SU-DHL-6 (cell line): ENCODE measurements at regions not wholly inside any gene's neighbourhood (a gene's known extent, or its start where the extent isn't known, plus 50 kb on each side); places are given as distances from the start of the nearest gene placed in this dataset.

Source experiments
- H2AFZ ChIP-seq: fragments of 200-600 bp; sonication (generic); 2 replicates; pipeline ENCODE4 v1.6.1; 2014; ENCODE audit warnings: low read depth, mild to moderate bottlenecking, moderate library complexity, mixed read lengths, antibody characterized with exemption, low read length; ENCODE audit not compliant: severe bottlenecking
- H3F3A ChIP-seq: fragments of 200-600 bp; shearing (Covaris generic); 2 replicates; pipeline ENCODE4 v1.6.0; 2016; ENCODE audit warnings: antibody characterized with exemption, mild to moderate bottlenecking; ENCODE audit not compliant: insufficient read depth
- H3K27ac ChIP-seq: fragments of 200-600 bp; sonication (generic); 2 replicates; pipeline ENCODE4 v1.5.1; 2016; ENCODE audit warnings: low read depth, mild to moderate bottlenecking, low read length, moderate library complexity, mixed read lengths
- H3K27me3 ChIP-seq: fragments of 200-600 bp; sonication (generic), shearing (Covaris generic); 2 replicates; pipeline ENCODE4 v1.6.0; 2014; ENCODE audit warnings: mild to moderate bottlenecking, low read length
- H3K36me3 ChIP-seq: fragments of 200-600 bp; sonication (generic); 2 replicates; pipeline ENCODE4 v1.6.1; 2014; ENCODE audit warnings: mild to moderate bottlenecking, low read length, mixed read lengths
- H3K4me2 ChIP-seq: fragments of 300-600, 200-600 bp; shearing (Covaris generic), sonication (generic); 2 replicates; pipeline ENCODE4 v1.6.0; 2014; ENCODE audit warnings: low read length, low read depth, mild to moderate bottlenecking; ENCODE audit not compliant: poor library complexity, severe bottlenecking
- H3K4me3 ChIP-seq: fragments of 200-600 bp; sonication (generic); 2 replicates; pipeline ENCODE4 v1.5.1; 2014; ENCODE audit warnings: antibody characterized with exemption, low read length, mild to moderate bottlenecking, mixed read lengths; ENCODE audit not compliant: insufficient read depth, poor library complexity, severe bottlenecking
- H3K79me2 ChIP-seq: fragments of 200-600 bp; sonication (generic); 2 replicates; pipeline ENCODE4 v1.6.1; 2014; ENCODE audit warnings: mild to moderate bottlenecking, low read length, moderate library complexity; ENCODE audit not compliant: insufficient read depth
- H3K9ac ChIP-seq: fragments of 200-600 bp; sonication (generic); 2 replicates; pipeline ENCODE4 v1.7.0; 2014; ENCODE audit warnings: mild to moderate bottlenecking, low read length
- H3K9me2 ChIP-seq: fragments of 200-600 bp; sonication (generic); replicated peaks from 2 replicates; pipeline ENCODE4 v1.6.1; 2014; ENCODE audit warnings: low read length; ENCODE audit not compliant: insufficient read depth
- H3K9me3 ChIP-seq: fragments of 200-600 bp; sonication (generic); 2 replicates; pipeline ENCODE4 v1.6.1; 2014; ENCODE audit warnings: low read length, mixed read lengths; ENCODE audit not compliant: insufficient read depth
- H4K20me1 ChIP-seq: fragments of 200-600 bp; sonication (generic); 2 replicates; pipeline ENCODE4 v1.6.1; 2014; ENCODE audit warnings: low read depth, mild to moderate bottlenecking, antibody characterized with exemption, low read length, moderate library complexity, mixed read lengths
- EZH2phosphoT487 ChIP-seq: fragments of 200-600 bp; sonication (generic), shearing (Covaris generic); conservative IDR thresholded peaks from 2 replicates; pipeline ENCODE4 v1.6.1; 2018; ENCODE audit warnings: mild to moderate bottlenecking, antibody characterized with exemption, low read length, moderate library complexity, mixed read lengths
- TF ChIP-seq, protein P1 (sequence below): fragments of 200-600 bp; sonication (generic); IDR thresholded peaks from one replicate; pipeline ENCODE4 v1.5.1; 2017; ENCODE audit warnings: antibody characterized with exemption, mild to moderate bottlenecking, low read length, moderate library complexity; ENCODE audit not compliant: insufficient read depth, poor library complexity, severe bottlenecking

DNA sequence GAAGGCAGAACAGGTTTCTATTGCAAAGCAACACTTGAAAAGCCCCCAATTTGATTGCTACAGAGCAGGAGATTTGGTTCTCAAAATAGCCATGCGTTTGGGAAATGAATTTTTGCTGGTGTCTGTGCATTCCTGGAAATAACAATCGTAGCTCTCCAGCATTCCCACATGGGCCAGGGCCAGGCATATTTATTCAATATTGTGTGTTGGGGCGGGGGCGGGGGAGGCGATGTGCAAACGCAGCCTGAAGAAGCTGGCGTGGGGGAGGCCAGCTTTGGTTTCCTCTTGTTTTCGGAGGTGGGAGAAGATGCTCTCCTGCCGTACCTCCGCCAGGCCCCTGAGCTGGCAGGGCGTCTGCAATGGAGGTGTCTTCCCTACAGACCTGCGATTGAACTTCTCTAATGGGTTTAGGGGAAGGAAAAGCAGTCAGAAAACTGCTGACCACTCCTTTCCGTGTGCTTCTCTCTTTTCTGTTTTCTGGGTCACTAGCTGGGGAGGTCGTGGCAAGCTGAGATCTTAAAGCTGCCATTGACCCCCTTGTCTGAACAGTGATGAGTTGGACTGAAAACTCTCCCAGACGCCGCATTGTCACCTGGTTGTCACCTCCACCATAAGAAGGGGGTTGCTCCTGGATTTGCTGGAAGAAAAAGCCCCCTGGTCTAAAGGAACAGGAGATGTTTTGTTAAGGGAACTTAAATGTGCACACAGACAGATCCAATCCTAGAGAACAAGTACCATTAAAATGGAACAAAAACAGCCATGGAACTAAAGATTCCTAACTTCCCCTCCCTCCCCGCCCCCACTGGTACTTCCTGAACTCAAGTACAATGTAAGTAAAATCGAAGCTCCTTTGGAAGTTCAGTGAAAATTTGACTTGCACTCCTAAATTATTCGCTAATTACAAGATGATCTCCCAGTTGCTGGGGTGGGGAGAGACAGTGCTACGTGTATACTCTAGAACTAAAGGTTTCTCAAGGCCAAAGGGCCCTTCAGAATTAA is 56.4 kb upstream of the HABP2 start:
- no peak overlapping the region for H3K4me3 ChIP-seq

DNA sequence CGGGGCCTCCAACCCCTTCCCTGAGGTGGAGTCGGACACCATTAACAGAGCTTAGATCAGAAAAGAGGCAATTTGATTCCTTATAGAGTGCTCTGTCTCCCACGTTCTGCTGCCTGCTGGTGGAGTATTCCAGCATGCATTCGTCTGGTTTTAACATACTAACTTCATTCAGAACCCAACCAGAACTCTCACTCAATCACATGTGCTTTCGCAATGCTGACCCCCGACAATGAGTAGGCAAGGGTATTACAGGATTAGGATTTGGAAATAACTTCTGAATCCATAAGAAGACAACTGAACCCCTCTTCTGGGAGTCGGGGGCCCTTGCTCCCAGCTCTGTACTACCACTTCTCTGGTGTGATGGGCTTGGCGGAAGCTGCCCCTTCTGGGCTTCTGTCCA is 55.7 kb upstream of the HABP2 start:
- H3K9me2 ChIP-seq, result no peaks in the 10 kb centered on the region
- TF ChIP-seq, protein P1, sequence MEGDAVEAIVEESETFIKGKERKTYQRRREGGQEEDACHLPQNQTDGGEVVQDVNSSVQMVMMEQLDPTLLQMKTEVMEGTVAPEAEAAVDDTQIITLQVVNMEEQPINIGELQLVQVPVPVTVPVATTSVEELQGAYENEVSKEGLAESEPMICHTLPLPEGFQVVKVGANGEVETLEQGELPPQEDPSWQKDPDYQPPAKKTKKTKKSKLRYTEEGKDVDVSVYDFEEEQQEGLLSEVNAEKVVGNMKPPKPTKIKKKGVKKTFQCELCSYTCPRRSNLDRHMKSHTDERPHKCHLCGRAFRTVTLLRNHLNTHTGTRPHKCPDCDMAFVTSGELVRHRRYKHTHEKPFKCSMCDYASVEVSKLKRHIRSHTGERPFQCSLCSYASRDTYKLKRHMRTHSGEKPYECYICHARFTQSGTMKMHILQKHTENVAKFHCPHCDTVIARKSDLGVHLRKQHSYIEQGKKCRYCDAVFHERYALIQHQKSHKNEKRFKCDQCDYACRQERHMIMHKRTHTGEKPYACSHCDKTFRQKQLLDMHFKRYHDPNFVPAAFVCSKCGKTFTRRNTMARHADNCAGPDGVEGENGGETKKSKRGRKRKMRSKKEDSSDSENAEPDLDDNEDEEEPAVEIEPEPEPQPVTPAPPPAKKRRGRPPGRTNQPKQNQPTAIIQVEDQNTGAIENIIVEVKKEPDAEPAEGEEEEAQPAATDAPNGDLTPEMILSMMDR, result no peak
- no peak for TF ChIP-seq EZH2phosphoT487
- no peaks in the 10 kb centered on the region for H3K79me2 ChIP-seq
- no peak overlapping the region for H2AFZ ChIP-seq
- no peak overlapping the region for H3K9ac ChIP-seq
- no peaks in the 10 kb centered on the region for H3K36me3 ChIP-seq
- H4K20me1 ChIP-seq, result no peaks in the 10 kb centered on the region
- H3F3A ChIP-seq, result no peaks in the 10 kb centered on the region
- no peak overlapping the region for H3K4me3 ChIP-seq
- H3K27me3 ChIP-seq, result no peaks in the 10 kb centered on the region
- no peak overlapping the region for H3K27ac ChIP-seq
- H3K9me3 ChIP-seq, result no peaks in the 10 kb centered on the region
- H3K4me2 ChIP-seq, result no peak overlapping the region

More for the DNA sequence above, 56.4 kb upstream of the HABP2 start:
- no peak overlapping the region for H3K27ac ChIP-seq
- no peaks in the 10 kb centered on the region for H3K9me2 ChIP-seq
- no peak overlapping the region for H3K9ac ChIP-seq
- TF ChIP-seq, protein P1, result no peak
- no peak for TF ChIP-seq EZH2phosphoT487
- no peaks in the 10 kb centered on the region for H4K20me1 ChIP-seq
- no peak overlapping the region for H2AFZ ChIP-seq
- no peaks in the 10 kb centered on the region for H3K36me3 ChIP-seq
- no peaks in the 10 kb centered on the region for H3K9me3 ChIP-seq
- no peaks in the 10 kb centered on the region for H3K27me3 ChIP-seq
- H3F3A ChIP-seq, result no peaks in the 10 kb centered on the region
- H3K4me2 ChIP-seq, result no peak overlapping the region
- no peaks in the 10 kb centered on the region for H3K79me2 ChIP-seq

DNA sequence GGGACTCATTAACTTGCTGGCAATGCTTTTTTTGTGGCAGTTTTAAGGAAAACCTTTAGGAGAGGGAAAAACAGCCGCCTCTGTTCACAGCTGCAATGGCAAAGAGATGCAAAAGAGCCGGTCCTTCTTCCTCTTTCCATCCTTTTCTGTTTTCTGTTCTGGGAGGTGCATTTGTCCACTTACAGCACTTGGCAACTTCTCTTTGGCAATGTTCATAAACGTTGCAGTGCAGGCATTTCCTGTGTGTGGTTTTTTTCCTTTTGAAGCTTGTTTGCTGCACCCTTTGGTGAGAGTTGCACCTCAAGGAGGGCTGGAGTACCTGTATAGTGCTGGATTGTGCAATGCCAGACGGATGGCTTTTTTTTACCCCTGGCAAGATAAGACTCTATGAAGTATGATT is 53.9 kb upstream of the HABP2 start:
- Histone ChIP-seq H3K79me2 (no peaks in the 10 kb centered on the region), H3K36me3 (no peaks in the 10 kb centered on the region), H3K27ac (no peak overlapping the region), H3F3A (no peaks in the 10 kb centered on the region), H3K4me2 (no peak overlapping the region), H3K9ac (no peak overlapping the region), H3K9me2 (no peaks in the 10 kb centered on the region), H3K27me3 (no peaks in the 10 kb centered on the region), H4K20me1 (no peaks in the 10 kb centered on the region), H3K9me3 (no peaks in the 10 kb centered on the region), H3K4me3 (no peak overlapping the region), H2AFZ (no peak overlapping the region)
- no peak for TF ChIP-seq EZH2phosphoT487
- TF ChIP-seq, protein P1, result no peak
